ENCODE measurements at regions not wholly inside any gene's neighbourhood (a gene's known extent, or its start where the extent isn't known, plus 50 kb on each side); places are given as distances from the start of the nearest gene placed in this dataset.

GRCh38 chr11:97989121-97989520 is 1031.6 kb upstream of the CNTN5 start (continued):
- no peak for TF ChIP-seq NPAS2 (CRISPR knock-in tag; IDR thresholded peaks at IDR 0.05; ENCODE audit: borderline replicate concordance)

GRCh38 chr11:97990162-97990920 is 1030.4 kb upstream of the CNTN5 start:
- CTCF ChIA-PET: no interaction called here
- H3K4me2 ChIP-seq: no peak overlapping the region

GRCh38 chr11:97993562-97993961 is 1027.2 kb upstream of the CNTN5 start:
- no peak overlapping the region for H3K4me3 ChIP-seq
- POLR2A ChIA-PET: no interaction called here
- no peaks in the 10 kb centered on the region for H3K4me1 ChIP-seq
- CTCF ChIA-PET: no interaction called here
- FAIRE-seq (no peak), DNase-seq (ENCODE audit: low read depth in 1 of 2, low spot score in 1 of 2) (no peak), ATAC-seq (no peak)
- H3K4me2 ChIP-seq: no peak overlapping the region
- no peak overlapping the region for H3K27ac ChIP-seq
- TF ChIP-seq MAFK (IDR thresholded peaks at IDR 0.05; ENCODE audit: partially characterized antibody) (peak; percentile 45), CHD4 (IDR thresholded peaks at IDR 0.05; ENCODE audit: borderline replicate concordance) (no peak)
- H3K9me3 ChIP-seq: no peaks in the 10 kb centered on the region
- WGBS (ENCODE audit: missing lambda C conversion rate): 45% methylated on average over 4 of the region's 4 CpGs

More at GRCh38 chr11:97990162-97990920, 1030.4 kb upstream of the CNTN5 start:
- FAIRE-seq (no peak), ATAC-seq (no peak), DNase-seq (ENCODE audit: low read depth in 1 of 2, low spot score in 1 of 2) (no peak)
- POLR2A ChIA-PET: no interaction called here
- no peak for TF ChIP-seq ESRRA (IDR thresholded peaks at IDR 0.05; ENCODE audit: borderline replicate concordance, low read length)
- no peak for TF ChIP-seq USF2 (IDR thresholded peaks at IDR 0.05)
- TF ChIP-seq TFCP2L1 (CRISPR knock-in tag; IDR thresholded peaks at IDR 0.05): no peak
- TF ChIP-seq CTCF (IDR thresholded peaks at IDR 0.05): no peak
- TF ChIP-seq REST (IDR thresholded peaks at IDR 0.05): no peak
- no peak for TF ChIP-seq FOXS1 (CRISPR knock-in tag; IDR thresholded peaks at IDR 0.05)
- no peak for TF ChIP-seq KDM5A (IDR thresholded peaks at IDR 0.05)
- TF ChIP-seq KDM1A (IDR thresholded peaks at IDR 0.05; ENCODE audit: low read depth): no peak
- no peak for TF ChIP-seq CHD4 (IDR thresholded peaks at IDR 0.05; ENCODE audit: borderline replicate concordance)
- no peak for TF ChIP-seq HEYL (CRISPR knock-in tag; IDR thresholded peaks at IDR 0.05)
- TF ChIP-seq POLR2AphosphoS2 (conservative IDR thresholded peaks at IDR 0.05; ENCODE audit: low read length): no peak
- TF ChIP-seq NFE2L2 (conservative IDR thresholded peaks at IDR 0.05; ENCODE audit: low read length): no peak
- no peaks in the 10 kb centered on the region for H3K9me3 ChIP-seq
- no peak overlapping the region for H3K27ac ChIP-seq
- H3K4me1 ChIP-seq: no peaks in the 10 kb centered on the region
- 6% methylated on average over 4 of the region's 4 CpGs for WGBS (ENCODE audit: missing lambda C conversion rate)
- no peak overlapping the region for H3K4me3 ChIP-seq

GRCh38 chr11:97995874-97996273 is 1024.9 kb upstream of the CNTN5 start:
- ChIA-PET CTCF (no interaction called here), POLR2A (no interaction called here)
- no peaks in the 10 kb centered on the region for H3K4me1 ChIP-seq
- TF ChIP-seq PHF8 (IDR thresholded peaks at IDR 0.05; ENCODE audit: borderline replicate concordance, low read depth) (no peak), NR3C1 (IDR thresholded peaks at IDR 0.05) (no peak), ZC3H11A (IDR thresholded peaks at IDR 0.05) (no peak), MAFK (IDR thresholded peaks at IDR 0.05; ENCODE audit: partially characterized antibody) (no peak), CBX8 (IDR thresholded peaks at IDR 0.05) (no peak), CEBPB (IDR thresholded peaks at IDR 0.05) (no peak), ZNF302 (CRISPR knock-in tag; IDR thresholded peaks at IDR 0.05) (no peak), CTCF (IDR thresholded peaks at IDR 0.05) (no peak), HMGXB4 (CRISPR knock-in tag; IDR thresholded peaks at IDR 0.05; ENCODE audit: borderline replicate concordance) (no peak), NFE2L2 (conservative IDR thresholded peaks at IDR 0.05; ENCODE audit: low read length) (no peak)
- no peak overlapping the region for H3K4me2 ChIP-seq
- FAIRE-seq: no peak
- H3K4me3 ChIP-seq: no peak overlapping the region
- DNase-seq (ENCODE audit: low read depth in 1 of 2, low spot score in 1 of 2): no peak
- ATAC-seq: no peak
- H3K27ac ChIP-seq: no peak overlapping the region
- H3K9me3 ChIP-seq: no peaks in the 10 kb centered on the region
- WGBS (ENCODE audit: missing lambda C conversion rate): 21% methylated on average over 3 of the region's 3 CpGs

Data from A549 (cell line).